ENCODE measurements at regions not wholly inside any gene's neighbourhood (a gene's known extent, or its start where the extent isn't known, plus 50 kb on each side); places are given as distances from the start of the nearest gene placed in this dataset.

- TF ChIP-seq, protein P1, sequence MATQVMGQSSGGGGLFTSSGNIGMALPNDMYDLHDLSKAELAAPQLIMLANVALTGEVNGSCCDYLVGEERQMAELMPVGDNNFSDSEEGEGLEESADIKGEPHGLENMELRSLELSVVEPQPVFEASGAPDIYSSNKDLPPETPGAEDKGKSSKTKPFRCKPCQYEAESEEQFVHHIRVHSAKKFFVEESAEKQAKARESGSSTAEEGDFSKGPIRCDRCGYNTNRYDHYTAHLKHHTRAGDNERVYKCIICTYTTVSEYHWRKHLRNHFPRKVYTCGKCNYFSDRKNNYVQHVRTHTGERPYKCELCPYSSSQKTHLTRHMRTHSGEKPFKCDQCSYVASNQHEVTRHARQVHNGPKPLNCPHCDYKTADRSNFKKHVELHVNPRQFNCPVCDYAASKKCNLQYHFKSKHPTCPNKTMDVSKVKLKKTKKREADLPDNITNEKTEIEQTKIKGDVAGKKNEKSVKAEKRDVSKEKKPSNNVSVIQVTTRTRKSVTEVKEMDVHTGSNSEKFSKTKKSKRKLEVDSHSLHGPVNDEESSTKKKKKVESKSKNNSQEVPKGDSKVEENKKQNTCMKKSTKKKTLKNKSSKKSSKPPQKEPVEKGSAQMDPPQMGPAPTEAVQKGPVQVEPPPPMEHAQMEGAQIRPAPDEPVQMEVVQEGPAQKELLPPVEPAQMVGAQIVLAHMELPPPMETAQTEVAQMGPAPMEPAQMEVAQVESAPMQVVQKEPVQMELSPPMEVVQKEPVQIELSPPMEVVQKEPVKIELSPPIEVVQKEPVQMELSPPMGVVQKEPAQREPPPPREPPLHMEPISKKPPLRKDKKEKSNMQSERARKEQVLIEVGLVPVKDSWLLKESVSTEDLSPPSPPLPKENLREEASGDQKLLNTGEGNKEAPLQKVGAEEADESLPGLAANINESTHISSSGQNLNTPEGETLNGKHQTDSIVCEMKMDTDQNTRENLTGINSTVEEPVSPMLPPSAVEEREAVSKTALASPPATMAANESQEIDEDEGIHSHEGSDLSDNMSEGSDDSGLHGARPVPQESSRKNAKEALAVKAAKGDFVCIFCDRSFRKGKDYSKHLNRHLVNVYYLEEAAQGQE (IDR thresholded peaks at IDR 0.05; ENCODE audit: insufficient replicate concordance, low read depth): no peak
- TF ChIP-seq CTCF (IDR thresholded peaks at IDR 0.05; ENCODE audit: insufficient read depth, low read length) (no peak), POLR2AphosphoS5 (IDR thresholded peaks at IDR 0.05; ENCODE audit: low read depth) (no peak), SPI1 (IDR thresholded peaks at IDR 0.05; ENCODE audit: borderline replicate concordance, low read depth) (no peak)
Observed at GRCh38 chr16:62700426-62701294, 664.4 kb upstream of the CDH8 start.

Measured in HL-60 (cell line).